ENCODE measurements at regions not wholly inside any gene's neighbourhood (a gene's known extent, or its start where the extent isn't known, plus 50 kb on each side); places are given as distances from the start of the nearest gene placed in this dataset.
"Not testable (repeated sequence)": the region's sequence is repeated elsewhere in the genome, so short reads cannot be mapped to it uniquely, and the experiment has no call there.

DNA sequence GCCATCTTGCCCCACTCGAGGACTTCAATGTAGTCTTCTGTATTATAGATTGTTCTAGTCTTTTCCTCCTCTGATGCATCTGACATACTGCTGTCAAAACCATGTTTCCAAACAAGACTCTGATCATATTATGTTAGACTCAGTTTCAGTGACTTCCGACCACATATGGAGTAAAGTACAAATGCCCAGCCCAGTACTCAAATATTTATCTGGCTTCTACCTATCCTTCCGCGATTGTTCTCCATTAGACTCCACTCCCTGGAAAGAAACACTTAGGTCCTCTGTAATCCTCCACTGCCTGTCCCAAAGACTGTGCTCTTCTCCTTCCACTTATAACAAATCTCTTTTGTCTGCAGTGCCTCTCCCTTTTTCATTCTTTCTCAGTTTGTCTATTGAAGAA is 439.5 kb downstream of the EFNB2 start:
- no peak for DNase-seq (ENCODE audit: low read depth, low spot score)
- WGBS (ENCODE audit: insufficient coverage, insufficient read length) = no CpG with 5 or more reads among the region's 4 CpGs
- Histone ChIP-seq H3K4me1 (ENCODE audit: control insufficient read depth, insufficient read depth, low read length) (peaks cover 6% of the 10 kb centered on the region; the same call in 1 of the 2 replicates), H3K36me3 (ENCODE audit: control insufficient read depth, insufficient read depth, low read length) (no peaks in the 10 kb centered on the region), H3K4me3 (ENCODE audit: low read length) (no peak overlapping the region), H3K27me3 (ENCODE audit: control insufficient read depth, insufficient read depth, low read length) (no peaks in the 10 kb centered on the region), H3K27ac (ENCODE audit: low read length) (no peak overlapping the region), H3K9me3 (ENCODE audit: control insufficient read depth, insufficient read depth, low read length) (no peaks in the 10 kb centered on the region)

DNA sequence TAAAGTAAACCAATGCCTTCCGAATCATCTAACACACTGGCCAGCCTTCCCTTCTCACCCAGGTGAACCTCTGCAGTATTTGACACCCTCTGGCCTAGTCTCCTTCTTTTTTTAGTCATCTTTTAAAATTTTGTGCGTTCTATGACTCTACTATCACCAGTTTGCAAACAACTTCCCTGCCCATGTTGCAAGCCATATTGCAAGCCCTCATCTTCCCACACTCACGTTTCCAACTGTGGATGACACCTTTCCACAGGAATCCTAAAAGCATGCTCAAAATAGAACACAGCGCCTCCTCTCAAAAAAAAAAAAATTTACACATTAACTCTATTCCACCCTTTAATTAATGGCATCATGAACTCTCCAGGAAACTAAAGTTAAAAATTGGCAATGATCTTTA is 440.1 kb downstream of the EFNB2 start:
- H3K27ac ChIP-seq (ENCODE audit: low read length) = no peak overlapping the region
- WGBS (ENCODE audit: insufficient coverage, insufficient read length) = 100% methylated on average over 1 of the region's 4 CpGs
- H3K4me3 ChIP-seq (ENCODE audit: low read length) = no peak overlapping the region
- H3K27me3 ChIP-seq (ENCODE audit: control insufficient read depth, insufficient read depth, low read length) = no peaks in the 10 kb centered on the region
- DNase-seq (ENCODE audit: low read depth, low spot score) = no peak
- H3K9me3 ChIP-seq (ENCODE audit: control insufficient read depth, insufficient read depth, low read length) = no peaks in the 10 kb centered on the region
- no peaks in the 10 kb centered on the region for H3K36me3 ChIP-seq (ENCODE audit: control insufficient read depth, insufficient read depth, low read length)
- peaks cover 6% of the 10 kb centered on the region; the same call in 1 of the 2 replicates for H3K4me1 ChIP-seq (ENCODE audit: control insufficient read depth, insufficient read depth, low read length)

DNA sequence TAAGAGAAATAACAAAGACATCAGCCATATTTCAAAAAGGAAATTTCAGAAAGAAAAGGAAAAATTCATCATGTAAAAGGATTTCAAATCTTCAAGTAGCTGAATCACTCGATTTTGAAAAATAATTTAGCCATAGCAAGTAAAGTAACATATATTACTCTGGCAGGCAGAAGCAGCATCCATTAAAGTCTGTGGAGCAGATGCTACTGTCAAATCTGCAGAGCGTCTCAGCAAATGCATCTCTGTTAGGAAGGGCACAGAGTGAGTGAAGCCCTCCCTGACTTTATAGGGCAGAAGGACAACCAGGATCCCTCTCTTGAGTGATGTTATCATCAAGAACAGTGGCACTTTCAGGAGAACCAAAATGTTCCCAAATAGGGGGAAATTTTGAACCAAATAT is 445.5 kb downstream of the EFNB2 start:
- WGBS (ENCODE audit: insufficient coverage, insufficient read length) = no CpG with 5 or more reads among the region's 2 CpGs
- no peaks in the 10 kb centered on the region for H3K4me1 ChIP-seq (ENCODE audit: control insufficient read depth, insufficient read depth, low read length)

DNA sequence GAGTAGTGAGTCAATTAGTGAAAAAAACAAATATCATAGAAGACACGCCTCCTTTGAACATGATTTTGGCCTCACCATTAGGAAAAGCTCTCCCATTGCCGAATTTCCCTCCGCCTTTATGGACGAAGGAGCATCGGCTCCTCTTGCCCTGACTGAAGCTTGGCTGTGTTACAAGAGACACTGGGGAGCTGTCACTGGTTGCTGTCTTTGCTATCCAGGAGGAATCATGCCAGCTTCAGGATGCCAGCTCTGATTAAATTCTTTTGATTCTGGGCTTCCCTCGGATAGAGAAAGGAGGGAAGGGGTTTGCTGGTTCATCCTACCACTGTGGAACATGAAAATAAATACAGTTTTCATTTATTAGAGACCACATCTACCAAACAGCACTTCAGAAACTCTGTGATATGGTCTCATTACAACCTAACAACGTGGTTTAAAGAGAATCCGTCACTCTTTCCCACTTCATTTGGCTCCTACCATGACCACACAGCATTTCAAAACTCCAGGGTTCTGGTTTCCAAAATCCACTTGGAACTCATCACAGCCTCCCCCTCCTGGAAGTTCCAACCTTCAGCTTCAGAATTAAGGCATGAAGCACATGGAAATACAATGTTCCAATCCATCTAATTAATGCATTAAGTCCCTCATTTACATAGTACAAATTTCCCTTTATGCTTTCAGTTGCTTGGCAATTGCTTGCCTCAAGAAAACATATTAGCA is 446.0 kb downstream of the EFNB2 start:
- H3K4me1 ChIP-seq (ENCODE audit: control insufficient read depth, insufficient read depth, low read length) = no peaks in the 10 kb centered on the region
- no peak overlapping the region for H3K4me3 ChIP-seq (ENCODE audit: low read length)
- no CpG with 5 or more reads among the region's 8 CpGs for WGBS (ENCODE audit: insufficient coverage, insufficient read length)
- H3K9me3 ChIP-seq (ENCODE audit: control insufficient read depth, insufficient read depth, low read length) = no peaks in the 10 kb centered on the region
- no peak overlapping the region for H3K27ac ChIP-seq (ENCODE audit: low read length)
- DNase-seq (ENCODE audit: low read depth, low spot score) = no peak
- H3K36me3 ChIP-seq (ENCODE audit: control insufficient read depth, insufficient read depth, low read length) = no peaks in the 10 kb centered on the region
- H3K27me3 ChIP-seq (ENCODE audit: control insufficient read depth, insufficient read depth, low read length) = no peaks in the 10 kb centered on the region

More for the DNA sequence above, 445.5 kb downstream of the EFNB2 start:
- H3K36me3 ChIP-seq (ENCODE audit: control insufficient read depth, insufficient read depth, low read length) = no peaks in the 10 kb centered on the region
- no peak overlapping the region for H3K4me3 ChIP-seq (ENCODE audit: low read length)
- H3K9me3 ChIP-seq (ENCODE audit: control insufficient read depth, insufficient read depth, low read length) = no peaks in the 10 kb centered on the region
- no peak for DNase-seq (ENCODE audit: low read depth, low spot score)
- H3K27me3 ChIP-seq (ENCODE audit: control insufficient read depth, insufficient read depth, low read length) = no peaks in the 10 kb centered on the region
- H3K27ac ChIP-seq (ENCODE audit: low read length) = no peak overlapping the region

DNA sequence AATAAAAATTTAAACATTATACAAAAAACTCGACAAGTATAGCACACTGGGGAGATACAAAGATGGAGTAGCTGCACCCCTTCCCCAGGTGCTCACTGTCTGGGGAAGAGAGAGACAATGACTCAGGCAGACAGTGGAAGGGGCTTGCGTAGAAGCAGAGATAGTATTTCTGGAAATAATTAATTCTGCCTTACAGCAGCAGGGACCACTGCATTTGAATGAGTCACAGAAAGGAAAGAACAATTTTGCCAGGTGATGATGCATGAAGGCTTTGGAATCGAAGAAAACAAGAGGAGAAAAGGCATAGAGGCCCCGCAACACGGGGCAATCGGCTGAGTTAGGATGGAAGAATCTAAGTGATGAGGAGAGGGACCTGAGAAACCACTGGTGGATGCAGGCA is 447.4 kb downstream of the EFNB2 start:
- Histone ChIP-seq H3K27ac (ENCODE audit: low read length) (no peak overlapping the region), H3K4me3 (ENCODE audit: low read length) (no peak overlapping the region), H3K4me1 (ENCODE audit: control insufficient read depth, insufficient read depth, low read length) (peaks cover 1% of the 10 kb centered on the region; the same call in 1 of the 2 replicates), H3K36me3 (ENCODE audit: control insufficient read depth, insufficient read depth, low read length) (no peaks in the 10 kb centered on the region), H3K9me3 (ENCODE audit: control insufficient read depth, insufficient read depth, low read length) (no peaks in the 10 kb centered on the region), H3K27me3 (ENCODE audit: control insufficient read depth, insufficient read depth, low read length) (no peaks in the 10 kb centered on the region)
- WGBS (ENCODE audit: insufficient coverage, insufficient read length) = no CpG with 5 or more reads among the region's 6 CpGs
- DNase-seq (ENCODE audit: low read depth, low spot score) = no peak

DNA sequence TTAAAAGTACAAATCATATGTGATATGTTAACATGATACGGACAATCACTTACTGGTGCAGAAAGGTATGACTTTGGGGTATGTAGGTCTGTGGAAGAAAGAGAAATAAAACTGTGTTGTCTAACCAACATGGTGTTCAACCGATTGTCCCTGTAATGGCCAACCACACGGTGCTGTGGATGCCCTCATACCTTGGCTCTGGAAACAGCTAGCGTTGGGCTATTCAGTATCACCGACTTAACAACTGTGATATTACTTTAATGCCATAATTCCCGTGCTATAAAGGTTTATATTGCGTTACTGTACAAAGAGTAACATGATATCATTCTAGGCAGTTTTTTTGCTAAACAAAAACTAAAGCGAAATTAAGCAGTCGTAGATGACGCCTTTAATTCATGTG is 448.3 kb downstream of the EFNB2 start:
- Histone ChIP-seq H3K9me3 (ENCODE audit: control insufficient read depth, insufficient read depth, low read length) (no peaks in the 10 kb centered on the region), H3K36me3 (ENCODE audit: control insufficient read depth, insufficient read depth, low read length) (no peaks in the 10 kb centered on the region), H3K27me3 (ENCODE audit: control insufficient read depth, insufficient read depth, low read length) (no peaks in the 10 kb centered on the region), H3K4me1 (ENCODE audit: control insufficient read depth, insufficient read depth, low read length) (peaks cover 1% of the 10 kb centered on the region; the same call in 1 of the 2 replicates), H3K4me3 (ENCODE audit: low read length) (no peak overlapping the region), H3K27ac (ENCODE audit: low read length) (no peak overlapping the region)
- DNase-seq (ENCODE audit: low read depth, low spot score) = no peak
- WGBS (ENCODE audit: insufficient coverage, insufficient read length) = no CpG with 5 or more reads among the region's 10 CpGs

DNA sequence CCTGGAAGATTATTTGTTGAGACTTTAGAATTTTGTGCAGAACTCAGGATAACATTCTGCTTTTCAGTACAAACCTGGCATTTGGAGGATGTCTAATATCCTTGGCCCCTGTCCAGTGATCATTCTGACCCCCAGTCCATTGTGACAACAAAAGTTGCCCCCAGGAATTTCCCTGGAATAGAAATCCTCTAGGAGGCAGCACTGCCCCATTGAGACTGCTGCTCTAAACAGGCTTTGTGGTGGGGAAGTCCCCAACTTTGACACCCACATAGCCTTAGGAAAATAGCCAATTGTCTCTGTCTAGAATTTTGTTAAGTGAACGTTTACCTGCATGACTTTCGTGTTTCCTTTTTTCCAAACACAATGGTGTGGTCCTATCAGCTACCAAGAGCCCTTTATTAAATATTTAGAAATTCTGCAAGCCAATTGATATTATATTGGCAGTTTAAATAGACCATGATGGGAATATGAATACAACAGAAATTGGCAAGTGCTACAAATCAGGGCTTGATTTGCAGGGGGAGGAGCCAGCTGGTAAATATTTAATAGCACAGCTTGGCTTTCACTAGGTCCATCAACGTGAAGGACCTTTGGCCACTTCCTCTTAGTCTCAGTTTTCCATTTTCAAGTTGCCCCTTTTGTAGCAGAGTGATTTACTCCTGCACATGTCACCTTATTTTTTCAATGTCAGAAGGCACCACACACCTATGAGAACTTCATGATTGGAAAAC is 451.7 kb downstream of the EFNB2 start:
- no peaks in the 10 kb centered on the region for H3K9me3 ChIP-seq (ENCODE audit: control insufficient read depth, insufficient read depth, low read length)
- H3K4me1 ChIP-seq (ENCODE audit: control insufficient read depth, insufficient read depth, low read length) = peaks cover 1% of the 10 kb centered on the region; the same call in 1 of the 2 replicates
- H3K27ac ChIP-seq (ENCODE audit: low read length) = no peak overlapping the region
- no peaks in the 10 kb centered on the region for H3K27me3 ChIP-seq (ENCODE audit: control insufficient read depth, insufficient read depth, low read length)
- WGBS (ENCODE audit: insufficient coverage, insufficient read length) = no CpG with 5 or more reads among the region's 3 CpGs
- H3K36me3 ChIP-seq (ENCODE audit: control insufficient read depth, insufficient read depth, low read length) = no peaks in the 10 kb centered on the region
- no peak for DNase-seq (ENCODE audit: low read depth, low spot score)
- no peak overlapping the region for H3K4me3 ChIP-seq (ENCODE audit: low read length)

DNA sequence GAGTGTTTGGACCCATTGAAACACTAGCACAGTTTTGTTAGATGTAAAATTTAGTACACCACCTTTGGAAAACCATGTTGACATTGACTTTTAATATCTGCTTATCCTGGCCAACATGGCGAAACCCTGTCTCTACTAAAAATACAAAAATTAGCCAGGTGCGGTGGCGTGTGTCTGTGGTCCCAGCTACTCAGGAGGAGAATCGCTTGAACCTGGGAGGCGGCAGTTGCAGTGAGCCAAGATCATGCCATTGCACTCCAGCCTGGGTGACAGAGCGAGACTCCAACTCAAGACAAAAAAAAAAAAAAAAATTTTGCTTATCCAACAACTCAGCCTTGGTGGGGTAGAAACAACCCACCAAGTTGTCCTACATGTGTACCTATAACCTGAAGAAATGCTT is 454.2 kb downstream of the EFNB2 start:
- WGBS (ENCODE audit: insufficient coverage, insufficient read length) = no CpG with 5 or more reads among the region's 6 CpGs

DNA sequence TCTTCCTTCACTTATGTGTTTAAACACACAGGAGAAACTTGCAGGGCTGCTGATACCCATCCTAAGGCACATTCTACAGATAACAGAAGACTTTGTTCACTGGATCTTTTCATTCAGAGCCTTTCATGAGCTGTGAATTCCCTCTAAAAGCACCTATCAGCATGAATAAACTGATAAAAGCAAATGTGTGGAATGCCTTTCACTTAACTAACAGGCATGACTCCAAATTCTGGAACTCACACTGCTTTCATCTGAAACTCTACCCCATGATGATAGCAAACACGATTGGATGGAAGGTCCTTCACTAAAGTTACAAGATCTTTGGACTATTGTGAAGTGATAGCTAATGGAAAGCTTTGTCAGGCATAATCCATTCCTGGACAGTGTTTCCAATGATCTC is 457.3 kb downstream of the EFNB2 start:
- H3K27me3 ChIP-seq (ENCODE audit: control insufficient read depth, insufficient read depth, low read length) = no peaks in the 10 kb centered on the region
- H3K4me3 ChIP-seq (ENCODE audit: low read length) = no peak overlapping the region
- no peak overlapping the region for H3K27ac ChIP-seq (ENCODE audit: low read length)
- no peaks in the 10 kb centered on the region for H3K9me3 ChIP-seq (ENCODE audit: control insufficient read depth, insufficient read depth, low read length)
- WGBS (ENCODE audit: insufficient coverage, insufficient read length) = no CpG with 5 or more reads among the region's 1 CpG
- H3K4me1 ChIP-seq (ENCODE audit: control insufficient read depth, insufficient read depth, low read length) = no peaks in the 10 kb centered on the region
- no peak for DNase-seq (ENCODE audit: low read depth, low spot score)
- no peaks in the 10 kb centered on the region for H3K36me3 ChIP-seq (ENCODE audit: control insufficient read depth, insufficient read depth, low read length)

More for the DNA sequence above, 454.2 kb downstream of the EFNB2 start:
- not testable (repeated sequence) for H3K36me3 ChIP-seq (ENCODE audit: control insufficient read depth, insufficient read depth, low read length); H3K4me1 ChIP-seq (ENCODE audit: control insufficient read depth, insufficient read depth, low read length); H3K9me3 ChIP-seq (ENCODE audit: control insufficient read depth, insufficient read depth, low read length); H3K27ac ChIP-seq (ENCODE audit: low read length); H3K27me3 ChIP-seq (ENCODE audit: control insufficient read depth, insufficient read depth, low read length); H3K4me3 ChIP-seq (ENCODE audit: low read length); DNase-seq (ENCODE audit: low read depth, low spot score)

DNA sequence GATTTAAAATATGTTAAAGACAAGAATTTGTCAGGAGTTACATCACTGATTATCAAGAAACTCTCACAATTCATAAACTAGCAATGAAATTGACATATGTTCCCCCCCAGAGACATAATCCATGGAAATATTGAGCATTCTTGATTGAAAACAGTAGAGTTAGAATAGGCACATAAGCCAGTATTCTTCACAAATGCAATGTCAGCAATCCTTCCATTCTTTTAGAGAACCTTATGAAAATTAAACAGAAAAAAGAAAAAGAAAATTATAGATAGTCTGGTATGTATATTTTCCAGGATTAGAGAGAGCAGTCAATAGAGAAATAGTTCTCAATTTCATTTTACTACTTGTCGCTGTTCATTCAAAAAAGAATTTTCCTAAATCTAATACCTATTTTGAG is 458.4 kb downstream of the EFNB2 start:
- no CpG with 5 or more reads among the region's 1 CpG for WGBS (ENCODE audit: insufficient coverage, insufficient read length)
- no peak for DNase-seq (ENCODE audit: low read depth, low spot score)

More for the DNA sequence above, 458.4 kb downstream of the EFNB2 start:
- Histone ChIP-seq H3K27me3 (ENCODE audit: control insufficient read depth, insufficient read depth, low read length) (no peaks in the 10 kb centered on the region), H3K4me3 (ENCODE audit: low read length) (no peak overlapping the region), H3K4me1 (ENCODE audit: control insufficient read depth, insufficient read depth, low read length) (no peaks in the 10 kb centered on the region), H3K9me3 (ENCODE audit: control insufficient read depth, insufficient read depth, low read length) (no peaks in the 10 kb centered on the region), H3K36me3 (ENCODE audit: control insufficient read depth, insufficient read depth, low read length) (no peaks in the 10 kb centered on the region), H3K27ac (ENCODE audit: low read length) (no peak overlapping the region)

All from iPS DF 6.9 (cell line).